K562 (cell line): ENCODE measurements at regions not wholly inside any gene's neighbourhood (a gene's known extent, or its start where the extent isn't known, plus 50 kb on each side); places are given as distances from the start of the nearest gene placed in this dataset.

Experiments
- ATAC-seq: fragments of 200-7000 bp; cut with Tn5 transposase; 3 replicates; pipeline ENCODE4 v1.9.1; 2020; ENCODE audit warnings: moderate library complexity
- BruUV-seq: library from RNA; stranded (reverse); fragments of 400-500 nt; replicated peaks from 2 replicates; lab custom pipeline; 2021; lab: Mats Ljungman, UMichigan
- CTCF ChIA-PET: fragments of 300-600 bp; formaldehyde crosslinking; extraction: SDS; loops from one replicate; lab custom pipeline; 2021; ENCODE audit warnings: low intra/inter-chr PET ratio; lab: Yijun Ruan, JAX
- POLR2A ChIA-PET: fragments of 300-600, 350-650 bp; sonication (Branson Sonifier 250); formaldehyde crosslinking; extraction: SDS; loops from one replicate; lab custom pipeline; 2021; ENCODE audit warnings: antibody characterized with exemption, inconsistent platforms; lab: Yijun Ruan, JAX
- DNase-seq, 4 experiments: peaks; one replicate each; pipeline versions ENCODE4 v3.0.0 to v3.0.0-alpha.2; 2011 to 2018; ENCODE audit warnings: low spot score in 3 of 4, mixed read lengths in 3 of 4; ENCODE audit errors: extremely low read depth in 1 of 4
- FAIRE-seq: peaks from 2 replicates; lab custom pipeline; 2011; peaks lifted over from hg19 to GRCh38; lab: Jason Lieb, UNC
- H2AFZ ChIP-seq: 2 replicates; pipeline ENCODE4 v1.6.0; 2011; ENCODE audit warnings: low read depth, low read length, control low read depth, inconsistent platforms
- H3K27ac ChIP-seq: fragments of 200-600 bp; 3 replicates; pipeline ENCODE4 v1.8.0; 2011; ENCODE audit warnings: low read depth, mild to moderate bottlenecking, control low read depth, inconsistent platforms, low read length, moderate library complexity, mixed read lengths; ENCODE audit errors: extremely low read depth
- H3K27me3 ChIP-seq, 2 experiments: fragments of 300-600 bp in 1 of 2; 2 replicates in 1 of 2; 3 replicates in 1 of 2; pipeline versions ENCODE4 v1.6.0 to v1.8.0; 2011; ENCODE audit warnings: inconsistent platforms in 2 of 2, low read length in 2 of 2, mild to moderate bottlenecking in 1 of 2, mixed read lengths in 1 of 2, moderate library complexity in 1 of 2; ENCODE audit not compliant: control insufficient read depth in 2 of 2, insufficient read depth in 2 of 2
- H3K36me3 ChIP-seq: fragments of 300-600 bp; 3 replicates; pipeline ENCODE4 v1.8.0; 2011; ENCODE audit warnings: mild to moderate bottlenecking, low read length, inconsistent platforms; ENCODE audit not compliant: control insufficient read depth, insufficient read depth
- H3K4me1 ChIP-seq, 2 experiments: fragments of 200-600 bp in 1 of 2; replicated peaks in 1 of 2; 2 replicates in 1 of 2; 3 replicates in 1 of 2; pipeline versions ENCODE4 v1.5.1 to v1.8.0; 2011; ENCODE audit warnings: inconsistent platforms in 2 of 2, low read length in 2 of 2, mild to moderate bottlenecking in 1 of 2, mixed read lengths in 1 of 2, moderate library complexity in 1 of 2; ENCODE audit not compliant: control insufficient read depth in 2 of 2, insufficient read depth in 2 of 2
- H3K4me2 ChIP-seq: 2 replicates; pipeline ENCODE4 v1.6.1; 2011; ENCODE audit warnings: low read length, control low read depth, inconsistent platforms, mixed read lengths; ENCODE audit not compliant: insufficient read depth
- H3K4me3 ChIP-seq: fragments of 200-600 bp; sonication (generic), shearing (Covaris generic); 2 replicates; pipeline ENCODE4 v1.5.1; 2016; ENCODE audit warnings: control low read depth, inconsistent platforms
- H3K79me2 ChIP-seq: fragments of 200-600 bp; 3 replicates; pipeline ENCODE4 v1.8.0; 2011; ENCODE audit warnings: low read length, inconsistent platforms; ENCODE audit not compliant: control insufficient read depth, insufficient read depth
- H3K9ac ChIP-seq, 2 experiments: 2 replicates each; pipeline versions ENCODE4 v1.6.0 to v1.6.1; 2011; ENCODE audit warnings: low read depth in 2 of 2, low read length in 2 of 2, control low read depth in 1 of 2, inconsistent platforms in 1 of 2, mild to moderate bottlenecking in 1 of 2, mixed read lengths in 1 of 2; ENCODE audit not compliant: insufficient read depth in 1 of 2
- H3K9me1 ChIP-seq: one replicate; pipeline ENCODE4 v1.6.0; 2011; ENCODE audit warnings: inconsistent platforms, mild to moderate bottlenecking, low read length, moderate library complexity; ENCODE audit not compliant: control insufficient read depth, insufficient read depth
- H3K9me3 ChIP-seq: replicated peaks from 2 replicates; pipeline ENCODE4 v1.5.1; 2011; ENCODE audit warnings: low read depth, low read length, inconsistent platforms; ENCODE audit not compliant: control insufficient read depth, insufficient read depth
- H4K20me1 ChIP-seq: replicated peaks from 2 replicates; pipeline ENCODE4 v1.6.1; 2011; ENCODE audit warnings: low read length, inconsistent platforms, mixed read lengths; ENCODE audit not compliant: control insufficient read depth, insufficient read depth
- DMBX1 ChIP-seq: fragments of 250-450 bp; sonication (Bioruptor Pico); IDR thresholded peaks from 2 replicates; pipeline ENCODE4 v1.8.0; 2022; ENCODE audit warnings: inconsistent platforms, mild to moderate bottlenecking, moderate library complexity, borderline replicate concordance
- SMAD1 ChIP-seq: fragments of 150-350 bp; IDR thresholded peaks from 2 replicates; pipeline ENCODE4 v1.6.1; 2014; ENCODE audit warnings: low read length, low read depth; ENCODE audit not compliant: partially characterized antibody
- TAF1 ChIP-seq: IDR thresholded peaks from 2 replicates; pipeline ENCODE4 v1.6.1; 2011; ENCODE audit warnings: mild to moderate bottlenecking, low read length, moderate library complexity; ENCODE audit not compliant: insufficient read depth, control insufficient read depth, severe bottlenecking; ENCODE audit errors: extremely low read depth
- XRCC3 ChIP-seq: fragments of 450-650 bp; IDR thresholded peaks from 2 replicates; pipeline ENCODE4 v1.6.1; 2017; ENCODE audit warnings: mild to moderate bottlenecking, moderate library complexity
- ZNF668 ChIP-seq: fragments of 250-450 bp; sonication (Bioruptor Pico); IDR thresholded peaks from 2 replicates; pipeline ENCODE4 v1.8.0; 2022; ENCODE audit warnings: mild to moderate bottlenecking, inconsistent platforms
- WGBS: fragments of 100-300 bp; shearing (Covaris generic); methylation state at CpG from one replicate; pipeline ENCODE4 v1.1.6; 2016; ENCODE audit warnings: low coverage, mixed read lengths; ENCODE audit not compliant: insufficient coverage; ENCODE audit errors: missing lambda C conversion rate; 5-methylcytosine and 5-hydroxymethylcytosine counted together
- in situ Hi-C: fragments of 300-500 bp; cut with MboI; formaldehyde crosslinking; loops from 4 replicates; pipeline ENCODE4 v1.15.0; 2018; ENCODE audit warnings: inconsistent platforms, mixed read lengths
- intact Hi-C: fragments of 100-400 bp; cut with micrococcal nuclease; formaldehyde crosslinking; loops from 2 replicates; pipeline ENCODE4 v1.14.2; 2022
- TF ChIP-seq, protein P1 (sequence below): fragments of 450-650 bp; formaldehyde crosslinking; conservative IDR thresholded peaks from 2 replicates; pipeline ENCODE4 v1.4.0; 2022; ENCODE audit warnings: mild to moderate bottlenecking, missing genetic modification characterization
- TF ChIP-seq, protein P2 (sequence below): IDR thresholded peaks from 3 replicates; pipeline ENCODE4 v1.6.1; 2011; ENCODE audit warnings: borderline replicate concordance, mild to moderate bottlenecking; ENCODE audit not compliant: insufficient read length, insufficient read depth
- TF ChIP-seq, protein P3 (sequence below): sonication (generic); formaldehyde crosslinking; IDR thresholded peaks from 2 replicates; pipeline ENCODE4 v1.8.0; 2023; ENCODE audit warnings: mild to moderate bottlenecking, missing genetic modification reagents

DNA sequence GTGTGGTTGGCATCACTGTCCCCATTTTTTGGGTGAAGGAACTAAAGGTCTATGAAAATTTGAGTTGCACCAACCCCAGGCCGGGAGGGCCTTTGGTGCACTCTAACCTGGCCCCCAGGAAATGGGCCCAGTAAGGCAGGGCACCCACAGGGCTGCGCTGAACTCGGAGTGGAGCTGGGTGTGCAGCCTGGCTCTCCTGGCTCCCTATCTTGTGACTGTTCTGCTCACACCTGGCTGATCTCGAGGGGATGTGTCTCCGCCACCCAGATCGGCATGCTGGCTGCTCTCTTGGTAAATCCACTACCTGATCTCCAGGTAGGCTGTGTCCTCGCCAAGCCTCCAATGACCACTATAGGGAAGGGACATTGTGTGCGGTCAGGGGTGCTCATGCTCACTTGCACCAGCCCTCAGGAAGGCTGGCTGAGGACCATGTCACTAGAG, 259.8 kb downstream of the NSG2 start:
- H3K27me3 ChIP-seq, result peaks cover 4 to 54% of the 10 kb centered on the region in 2 experiments
- no peak overlapping the region for H2AFZ ChIP-seq
- no peaks in the 10 kb centered on the region for H4K20me1 ChIP-seq
- no peaks in the 10 kb centered on the region for H3K4me1 ChIP-seq
- FAIRE-seq, result no peak
- 0% methylated on average over 8 of the region's 8 CpGs for whole genome bisulfite sequencing
- intact Hi-C loops (no loop called here), in situ Hi-C loops (loop anchor here (25.0 kb wide), 1 partner anchor 1593 kb away; no protein-coding TSS in a partner anchor)
- BruUV-seq, result no TSS peak
- no peak overlapping the region for H3K4me3 ChIP-seq
- H3K4me2 ChIP-seq, result no peak overlapping the region
- H3K27ac ChIP-seq, result no peak overlapping the region
- H3K36me3 ChIP-seq, result no peaks in the 10 kb centered on the region
- DNase-seq, result no peak
- no peaks in the 10 kb centered on the region for H3K9me1 ChIP-seq
- no peak overlapping the region; a peak in 1 of 4 replicates for H3K9ac ChIP-seq
- H3K9me3 ChIP-seq, result no peaks in the 10 kb centered on the region
- ChIA-PET CTCF (no interaction called here), POLR2A (interaction anchor here (0.7 kb wide), 1 partner anchor 1604 kb away, joined by 3 read pairs; no protein-coding TSS in a partner anchor)
- no peaks in the 10 kb centered on the region for H3K79me2 ChIP-seq
- ATAC-seq, result no peak
- TF ChIP-seq, protein P1, sequence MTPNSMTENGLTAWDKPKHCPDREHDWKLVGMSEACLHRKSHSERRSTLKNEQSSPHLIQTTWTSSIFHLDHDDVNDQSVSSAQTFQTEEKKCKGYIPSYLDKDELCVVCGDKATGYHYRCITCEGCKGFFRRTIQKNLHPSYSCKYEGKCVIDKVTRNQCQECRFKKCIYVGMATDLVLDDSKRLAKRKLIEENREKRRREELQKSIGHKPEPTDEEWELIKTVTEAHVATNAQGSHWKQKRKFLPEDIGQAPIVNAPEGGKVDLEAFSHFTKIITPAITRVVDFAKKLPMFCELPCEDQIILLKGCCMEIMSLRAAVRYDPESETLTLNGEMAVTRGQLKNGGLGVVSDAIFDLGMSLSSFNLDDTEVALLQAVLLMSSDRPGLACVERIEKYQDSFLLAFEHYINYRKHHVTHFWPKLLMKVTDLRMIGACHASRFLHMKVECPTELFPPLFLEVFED, result no peak
- TF ChIP-seq, protein P2, sequence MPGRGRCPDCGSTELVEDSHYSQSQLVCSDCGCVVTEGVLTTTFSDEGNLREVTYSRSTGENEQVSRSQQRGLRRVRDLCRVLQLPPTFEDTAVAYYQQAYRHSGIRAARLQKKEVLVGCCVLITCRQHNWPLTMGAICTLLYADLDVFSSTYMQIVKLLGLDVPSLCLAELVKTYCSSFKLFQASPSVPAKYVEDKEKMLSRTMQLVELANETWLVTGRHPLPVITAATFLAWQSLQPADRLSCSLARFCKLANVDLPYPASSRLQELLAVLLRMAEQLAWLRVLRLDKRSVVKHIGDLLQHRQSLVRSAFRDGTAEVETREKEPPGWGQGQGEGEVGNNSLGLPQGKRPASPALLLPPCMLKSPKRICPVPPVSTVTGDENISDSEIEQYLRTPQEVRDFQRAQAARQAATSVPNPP, result no peak
- TF ChIP-seq DMBX1 (CRISPR knock-in tag) (no peak), SMAD1 (no peak), TAF1 (no peak), XRCC3 (no peak), ZNF668 (no peak)
- TF ChIP-seq, protein P3, sequence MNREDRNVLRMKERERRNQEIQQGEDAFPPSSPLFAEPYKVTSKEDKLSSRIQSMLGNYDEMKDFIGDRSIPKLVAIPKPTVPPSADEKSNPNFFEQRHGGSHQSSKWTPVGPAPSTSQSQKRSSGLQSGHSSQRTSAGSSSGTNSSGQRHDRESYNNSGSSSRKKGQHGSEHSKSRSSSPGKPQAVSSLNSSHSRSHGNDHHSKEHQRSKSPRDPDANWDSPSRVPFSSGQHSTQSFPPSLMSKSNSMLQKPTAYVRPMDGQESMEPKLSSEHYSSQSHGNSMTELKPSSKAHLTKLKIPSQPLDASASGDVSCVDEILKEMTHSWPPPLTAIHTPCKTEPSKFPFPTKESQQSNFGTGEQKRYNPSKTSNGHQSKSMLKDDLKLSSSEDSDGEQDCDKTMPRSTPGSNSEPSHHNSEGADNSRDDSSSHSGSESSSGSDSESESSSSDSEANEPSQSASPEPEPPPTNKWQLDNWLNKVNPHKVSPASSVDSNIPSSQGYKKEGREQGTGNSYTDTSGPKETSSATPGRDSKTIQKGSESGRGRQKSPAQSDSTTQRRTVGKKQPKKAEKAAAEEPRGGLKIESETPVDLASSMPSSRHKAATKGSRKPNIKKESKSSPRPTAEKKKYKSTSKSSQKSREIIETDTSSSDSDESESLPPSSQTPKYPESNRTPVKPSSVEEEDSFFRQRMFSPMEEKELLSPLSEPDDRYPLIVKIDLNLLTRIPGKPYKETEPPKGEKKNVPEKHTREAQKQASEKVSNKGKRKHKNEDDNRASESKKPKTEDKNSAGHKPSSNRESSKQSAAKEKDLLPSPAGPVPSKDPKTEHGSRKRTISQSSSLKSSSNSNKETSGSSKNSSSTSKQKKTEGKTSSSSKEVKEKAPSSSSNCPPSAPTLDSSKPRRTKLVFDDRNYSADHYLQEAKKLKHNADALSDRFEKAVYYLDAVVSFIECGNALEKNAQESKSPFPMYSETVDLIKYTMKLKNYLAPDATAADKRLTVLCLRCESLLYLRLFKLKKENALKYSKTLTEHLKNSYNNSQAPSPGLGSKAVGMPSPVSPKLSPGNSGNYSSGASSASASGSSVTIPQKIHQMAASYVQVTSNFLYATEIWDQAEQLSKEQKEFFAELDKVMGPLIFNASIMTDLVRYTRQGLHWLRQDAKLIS (CRISPR knock-in tag), result no peak
